Pancreas (tissue), 10 donors: ENCODE measurements at regions not wholly inside any gene's neighbourhood (a gene's known extent, or its start where the extent isn't known, plus 50 kb on each side); places are given as distances from the start of the nearest gene placed in this dataset.

ENCODE experiments used
- ATAC-seq, 4 donors: fragments of 200-7000 bp; cut with Tn5 transposase; one replicate each; pipeline versions ENCODE4 v1.8.0 to v1.9.1; 2020; ENCODE audit warnings: mild to moderate bottlenecking in 4 of 4, moderate library complexity in 4 of 4
- DNase-seq, 6 donors: peaks; one replicate each; pipeline ENCODE4 v3.0.0-alpha.2; 2020
- FAIRE-seq: peaks from 2 replicates; lab custom pipeline; 2012; peaks lifted over from hg19 to GRCh38; lab: Jason Lieb, UNC
- H3K27ac ChIP-seq, 4 donors: fragments of 200-600 bp; sonication (generic); 1 replicate in 3 of 4; 2 replicates in 1 of 4; pipeline versions ENCODE4 v1.5.0 to v1.8.0; 2020
- H3K27me3 ChIP-seq, 4 donors: fragments of 200-600 bp; one replicate each; pipeline ENCODE4 v1.8.0; 2021
- H3K36me3 ChIP-seq, 3 donors: fragments of 200-600 bp; sonication (generic) in 1 of 3; one replicate each; pipeline versions ENCODE4 v1.5.0 to v1.8.0; 2020 to 2021
- H3K4me1 ChIP-seq, 3 donors: fragments of 200-600 bp; one replicate each; pipeline ENCODE4 v1.8.0; 2021
- H3K4me3 ChIP-seq, 4 donors: fragments of 200-600 bp; sonication (generic) in 2 of 4; one replicate each; pipeline versions ENCODE4 v1.5.0 to v1.8.0; 2020 to 2021
- H3K9me3 ChIP-seq, 4 donors: fragments of 200-600 bp; one replicate each; pipeline ENCODE4 v1.8.0; 2021
- CTCF ChIP-seq, 4 donors: fragments of 200-600 bp; sonication (generic) in 3 of 4; IDR thresholded peaks; one replicate each; pipeline versions ENCODE4 v1.5.0 to v1.8.0; 2021; ENCODE audit warnings: antibody characterized with exemption in 4 of 4
- WGBS, 2 donors: extraction: QIAGEN DNeasy Blood & Tissue Kit; methylation state at CpG; one replicate each; pipeline ENCODE4 v1.1.7; 2013; 5-methylcytosine and 5-hydroxymethylcytosine counted together
- intact Hi-C, 3 donors: fragments of 100-400 bp; cut with DNase I; formaldehyde crosslinking; loops; one replicate each; pipeline versions ENCODE4 v1.11.1 to v1.14.2; 2022
- donor health status: healthy with polysubstance abuse.
- donor health status: DM: no; HTN: no; CAD: no; lungs with moderate emphysema.
- donor health status: DM: no; HTN: no; CAD: no.
- donor health status: control.
- donor health status: control.
- donor health status: Bipolar disorder and iron deficiency.
- donor health status: DM: yes; HTN: yes; CAD: no.
- donor health status: DM: no; HTN: no; CAD: no.
- donor health status: DM: no; HTN: no; CAD: no.
- donor health status: DM: yes; HTN: yes; CAD: no.

- no peaks in the 10 kb centered on the region for H3K4me1 ChIP-seq
- H3K27ac ChIP-seq = no peak overlapping the region
- H3K27me3 ChIP-seq = no peaks in the 10 kb centered on the region
- H3K9me3 ChIP-seq = no peaks in the 10 kb centered on the region
- no peak for TF ChIP-seq CTCF (IDR thresholded peaks at IDR 0.05)
- intact Hi-C loops = no loop called here
- WGBS, 2 donors = 76 to 85% methylated on average over 4 of the region's 4 CpGs
- no peak overlapping the region for H3K4me3 ChIP-seq
- H3K36me3 ChIP-seq = no peaks in the 10 kb centered on the region
- DNase-seq = no peak
- no peak for ATAC-seq
- FAIRE-seq = no peak
Observed at GRCh38 chr3:165403666-165404065, 207.5 kb upstream of the SLITRK3 start.

GRCh38 chr3:165395188-165395587 is 199.0 kb upstream of the SLITRK3 start:
- Histone ChIP-seq H3K9me3 (no peaks in the 10 kb centered on the region), H3K4me3 (no peak overlapping the region), H3K36me3 (no peaks in the 10 kb centered on the region), H3K27me3 (no peaks in the 10 kb centered on the region), H3K27ac (no peak overlapping the region), H3K4me1 (no peaks in the 10 kb centered on the region)
- DNase-seq (no peak), ATAC-seq (no peak), FAIRE-seq (no peak)
- intact Hi-C loops = no loop called here
- TF ChIP-seq CTCF (IDR thresholded peaks at IDR 0.05) = no peak
- 79 to 91% methylated on average over 1 of the region's 1 CpG for WGBS, 2 donors

- 85 to 97% methylated on average over 1 of the region's 1 CpG for WGBS, 2 donors
- FAIRE-seq (no peak), ATAC-seq (no peak), DNase-seq (no peak)
- TF ChIP-seq CTCF (IDR thresholded peaks at IDR 0.05) = no peak
- Histone ChIP-seq H3K36me3 (no peaks in the 10 kb centered on the region), H3K27ac (no peak overlapping the region), H3K27me3 (no peaks in the 10 kb centered on the region), H3K9me3 (no peaks in the 10 kb centered on the region), H3K4me3 (no peak overlapping the region), H3K4me1 (no peaks in the 10 kb centered on the region)
- intact Hi-C loops = no loop called here
Observed at GRCh38 chr3:165393461-165393860, 197.3 kb upstream of the SLITRK3 start.

GRCh38 chr3:165390166-165390565 is 194.0 kb upstream of the SLITRK3 start:
- Histone ChIP-seq H3K27me3 (no peaks in the 10 kb centered on the region), H3K27ac (no peak overlapping the region), H3K9me3 (no peaks in the 10 kb centered on the region), H3K36me3 (no peaks in the 10 kb centered on the region), H3K4me3 (no peak overlapping the region), H3K4me1 (no peaks in the 10 kb centered on the region)
- WGBS, 2 donors = 52 to 68% methylated on average over 3 of the region's 3 CpGs
- DNase-seq = no peak
- no peak for FAIRE-seq
- intact Hi-C loops = no loop called here
- TF ChIP-seq CTCF (IDR thresholded peaks at IDR 0.05) = no peak
- ATAC-seq = no peak

- FAIRE-seq (no peak), DNase-seq (no peak)
Observed at GRCh38 chr3:165389653-165390052, 193.5 kb upstream of the SLITRK3 start.

More at GRCh38 chr3:165389653-165390052, 193.5 kb upstream of the SLITRK3 start:
- Histone ChIP-seq H3K4me3 (no peak overlapping the region), H3K27me3 (no peaks in the 10 kb centered on the region), H3K36me3 (no peaks in the 10 kb centered on the region), H3K9me3 (no peaks in the 10 kb centered on the region), H3K27ac (no peak overlapping the region), H3K4me1 (no peaks in the 10 kb centered on the region)
- TF ChIP-seq CTCF (IDR thresholded peaks at IDR 0.05) = no peak
- intact Hi-C loops = no loop called here
- WGBS, 2 donors = 60 to 68% methylated on average over 5 of the region's 5 CpGs
- ATAC-seq = no peak
